OCI-LY7 (cell line): ENCODE measurements at regions not wholly inside any gene's neighbourhood (a gene's known extent, or its start where the extent isn't known, plus 50 kb on each side); places are given as distances from the start of the nearest gene placed in this dataset.

Source experiments
- EZH2phosphoT487 ChIP-seq: fragments of 200-600 bp; sonication (generic); IDR thresholded peaks from 2 replicates; pipeline ENCODE4 v1.6.1; 2018; ENCODE audit warnings: low read depth, borderline replicate concordance, mild to moderate bottlenecking, mixed run types, antibody characterized with exemption, low read length, moderate library complexity, mixed read lengths
- TF ChIP-seq, protein P1 (sequence below): fragments of 200-600 bp; sonication (generic); conservative IDR thresholded peaks from 2 replicates; pipeline ENCODE4 v1.5.1; 2014; ENCODE audit warnings: mild to moderate bottlenecking, antibody characterized with exemption, low read length, moderate library complexity, mixed read lengths

DNA sequence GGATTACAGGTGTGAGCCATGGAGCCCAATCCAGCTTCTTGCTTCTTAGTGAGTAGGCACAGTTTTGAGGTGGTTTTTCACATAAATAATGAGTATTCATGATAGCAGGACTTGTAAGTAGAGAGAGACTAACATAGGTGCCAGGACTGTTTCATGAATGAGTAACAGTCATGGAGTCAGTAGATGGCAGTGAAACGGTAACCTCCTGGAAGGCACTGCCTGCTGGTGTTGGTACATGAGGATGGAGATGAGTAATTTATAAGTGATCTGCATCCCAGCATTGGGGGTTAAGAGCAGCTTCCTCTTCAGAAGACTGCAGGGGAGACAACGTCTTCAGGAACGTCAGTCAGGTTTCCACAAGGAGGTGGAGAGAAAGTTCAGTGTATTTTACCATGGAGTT, 143.8 kb downstream of the HAUS1 start:
- TF ChIP-seq, protein P1, sequence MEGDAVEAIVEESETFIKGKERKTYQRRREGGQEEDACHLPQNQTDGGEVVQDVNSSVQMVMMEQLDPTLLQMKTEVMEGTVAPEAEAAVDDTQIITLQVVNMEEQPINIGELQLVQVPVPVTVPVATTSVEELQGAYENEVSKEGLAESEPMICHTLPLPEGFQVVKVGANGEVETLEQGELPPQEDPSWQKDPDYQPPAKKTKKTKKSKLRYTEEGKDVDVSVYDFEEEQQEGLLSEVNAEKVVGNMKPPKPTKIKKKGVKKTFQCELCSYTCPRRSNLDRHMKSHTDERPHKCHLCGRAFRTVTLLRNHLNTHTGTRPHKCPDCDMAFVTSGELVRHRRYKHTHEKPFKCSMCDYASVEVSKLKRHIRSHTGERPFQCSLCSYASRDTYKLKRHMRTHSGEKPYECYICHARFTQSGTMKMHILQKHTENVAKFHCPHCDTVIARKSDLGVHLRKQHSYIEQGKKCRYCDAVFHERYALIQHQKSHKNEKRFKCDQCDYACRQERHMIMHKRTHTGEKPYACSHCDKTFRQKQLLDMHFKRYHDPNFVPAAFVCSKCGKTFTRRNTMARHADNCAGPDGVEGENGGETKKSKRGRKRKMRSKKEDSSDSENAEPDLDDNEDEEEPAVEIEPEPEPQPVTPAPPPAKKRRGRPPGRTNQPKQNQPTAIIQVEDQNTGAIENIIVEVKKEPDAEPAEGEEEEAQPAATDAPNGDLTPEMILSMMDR = no peak
- no peak for TF ChIP-seq EZH2phosphoT487
